Left ventricle myocardium inferior (tissue), 1 donor: ENCODE measurements at regions not wholly inside any gene's neighbourhood (a gene's known extent, or its start where the extent isn't known, plus 50 kb on each side); places are given as distances from the start of the nearest gene placed in this dataset.

Experiments used
- DNase-seq: peaks from one replicate; pipeline ENCODE4 v3.0.0-alpha.2; 2020
- H3K27ac ChIP-seq: fragments of 200-600 bp; replicated peaks from 2 replicates; pipeline ENCODE4 v1.8.0; 2021
- H3K27me3 ChIP-seq: fragments of 200-600 bp; 2 replicates; pipeline ENCODE4 v1.8.0; 2021; ENCODE audit warnings: low read depth
- H3K36me3 ChIP-seq: fragments of 200-600 bp; 2 replicates; pipeline ENCODE4 v1.8.0; 2021
- H3K4me1 ChIP-seq: fragments of 200-600 bp; 2 replicates; pipeline ENCODE4 v1.8.0; 2021
- H3K4me3 ChIP-seq: fragments of 200-600 bp; 2 replicates; pipeline ENCODE4 v1.8.0; 2021; ENCODE audit warnings: mild to moderate bottlenecking, moderate library complexity
- H3K9me3 ChIP-seq: fragments of 200-600 bp; replicated peaks from 2 replicates; pipeline ENCODE4 v1.8.0; 2021
- CTCF ChIP-seq: fragments of 200-600 bp; IDR thresholded peaks from 2 replicates; pipeline ENCODE4 v1.8.0; 2021; ENCODE audit warnings: antibody characterized with exemption, mild to moderate bottlenecking, borderline replicate concordance
- intact Hi-C: fragments of 100-400 bp; cut with micrococcal nuclease; formaldehyde crosslinking; loops from one replicate; pipeline ENCODE4 v1.11.0; 2022
- donor health status: DM: no; HTN: yes; CAD: no; lungs with severe emphysema.

- intact Hi-C loops, result no loop called here
- Histone ChIP-seq H3K9me3 (no peaks in the 10 kb centered on the region), H3K27ac (no peak overlapping the region), H3K27me3 (no peaks in the 10 kb centered on the region), H3K36me3 (no peaks in the 10 kb centered on the region), H3K4me3 (no peak overlapping the region), H3K4me1 (no peaks in the 10 kb centered on the region)
- TF ChIP-seq CTCF, result no peak
- no peak for DNase-seq
Observed at GRCh38 chr7:110027385-110027784, 1063.5 kb upstream of the LRRN3 start.

GRCh38 chr7:110043519-110043918 lies 1047.4 kb upstream of the LRRN3 start:
- intact Hi-C loops, result no loop called here
- H3K36me3 ChIP-seq, result no peaks in the 10 kb centered on the region
- DNase-seq, result no peak
- H3K4me3 ChIP-seq, result no peak overlapping the region
- no peak for TF ChIP-seq CTCF
- H3K4me1 ChIP-seq, result no peaks in the 10 kb centered on the region
- H3K27ac ChIP-seq, result no peak overlapping the region
- no peaks in the 10 kb centered on the region for H3K27me3 ChIP-seq
- H3K9me3 ChIP-seq, result no peaks in the 10 kb centered on the region

GRCh38 chr7:110050785-110051184 lies 1040.1 kb upstream of the LRRN3 start:
- Histone ChIP-seq H3K4me3 (no peak overlapping the region), H3K9me3 (no peaks in the 10 kb centered on the region), H3K27ac (no peak overlapping the region), H3K27me3 (no peaks in the 10 kb centered on the region), H3K36me3 (no peaks in the 10 kb centered on the region), H3K4me1 (no peaks in the 10 kb centered on the region)
- intact Hi-C loops, result no loop called here
- TF ChIP-seq CTCF, result no peak
- DNase-seq, result no peak

- Histone ChIP-seq H3K9me3 (no peaks in the 10 kb centered on the region), H3K27ac (no peak overlapping the region), H3K27me3 (no peaks in the 10 kb centered on the region), H3K4me3 (no peak overlapping the region), H3K36me3 (no peaks in the 10 kb centered on the region), H3K4me1 (no peaks in the 10 kb centered on the region)
- intact Hi-C loops, result no loop called here
- DNase-seq, result no peak
- no peak for TF ChIP-seq CTCF
Observed at GRCh38 chr7:110051372-110051771, 1039.6 kb upstream of the LRRN3 start.

GRCh38 chr7:110056331-110056730 lies 1034.6 kb upstream of the LRRN3 start:
- Histone ChIP-seq H3K9me3 (peaks cover 6% of the 10 kb centered on the region), H3K4me3 (no peak overlapping the region), H3K27me3 (no peaks in the 10 kb centered on the region), H3K27ac (no peak overlapping the region), H3K4me1 (no peaks in the 10 kb centered on the region), H3K36me3 (no peaks in the 10 kb centered on the region)
- no peak for TF ChIP-seq CTCF
- no peak for DNase-seq
- intact Hi-C loops, result no loop called here

- H3K4me3 ChIP-seq, result no peak overlapping the region
- no peak for TF ChIP-seq CTCF
- no peak for DNase-seq
- H3K27me3 ChIP-seq, result no peaks in the 10 kb centered on the region
- H3K4me1 ChIP-seq, result no peaks in the 10 kb centered on the region
- H3K36me3 ChIP-seq, result no peaks in the 10 kb centered on the region
- peaks cover 6% of the 10 kb centered on the region for H3K9me3 ChIP-seq
- H3K27ac ChIP-seq, result no peak overlapping the region
- intact Hi-C loops, result no loop called here
Observed at GRCh38 chr7:110058401-110058800, 1032.5 kb upstream of the LRRN3 start.
